H1 (cell line): ENCODE measurements at regions not wholly inside any gene's neighbourhood (a gene's known extent, or its start where the extent isn't known, plus 50 kb on each side); places are given as distances from the start of the nearest gene placed in this dataset.

Source experiments
- CTCF ChIA-PET: fragments of 300-600 bp; sonication (Branson Sonifier 250); formaldehyde crosslinking; loops from one replicate; lab custom pipeline; 2021; ENCODE audit not compliant: partially characterized antibody; lab: Charles Lee
- POLR2A ChIA-PET: fragments of 300-600 bp; sonication (Branson Sonifier 250); formaldehyde crosslinking; loops from one replicate; lab custom pipeline; 2021; ENCODE audit warnings: inconsistent platforms; ENCODE audit not compliant: partially characterized antibody; lab: Charles Lee
- DNase-seq, 2 experiments: peaks; one replicate each; pipeline versions ENCODE4 v3.0.0 to v3.0.0-alpha.2; 2010 to 2022; ENCODE audit warnings: low spot score in 2 of 2, low read depth in 1 of 2, mixed read lengths in 1 of 2
- FAIRE-seq: peaks from 2 replicates; lab custom pipeline; 2011; peaks lifted over from hg19 to GRCh38; lab: Jason Lieb, UNC
- H2AFZ ChIP-seq: 2 replicates; pipeline ENCODE4 v1.8.1; 2012; ENCODE audit warnings: low read length, inconsistent platforms
- H2AK5ac ChIP-seq: 2 replicates; pipeline ENCODE4 v1.6.1; 2013; ENCODE audit warnings: low read depth, low read length
- H2BK120ac ChIP-seq: replicated peaks from 2 replicates; pipeline ENCODE3; 2013; ENCODE audit warnings: low read depth, low read length, inconsistent platforms
- H2BK12ac ChIP-seq: 2 replicates; pipeline ENCODE4 v1.6.1; 2013; ENCODE audit warnings: low read depth, low read length
- H2BK15ac ChIP-seq: 2 replicates; pipeline ENCODE4 v1.6.1; 2013; ENCODE audit warnings: low read length
- H2BK20ac ChIP-seq: 2 replicates; pipeline ENCODE4 v1.6.1; 2013; ENCODE audit warnings: low read length
- H2BK5ac ChIP-seq: 2 replicates; pipeline ENCODE4 v1.6.1; 2013; ENCODE audit warnings: low read depth, low read length
- H3K14ac ChIP-seq: 2 replicates; pipeline ENCODE4 v1.6.1; 2013; ENCODE audit warnings: inconsistent platforms; ENCODE audit not compliant: insufficient read length
- H3K18ac ChIP-seq: 2 replicates; pipeline ENCODE4 v1.6.1; 2013; ENCODE audit warnings: low read length; ENCODE audit errors: extremely low read depth
- H3K23ac ChIP-seq: 2 replicates; pipeline ENCODE4 v1.6.1; 2013; ENCODE audit warnings: inconsistent platforms; ENCODE audit not compliant: insufficient read length
- H3K23me2 ChIP-seq: 2 replicates; pipeline ENCODE4 v1.6.1; 2013; ENCODE audit warnings: low read depth, low read length
- H3K27ac ChIP-seq: 2 replicates; pipeline ENCODE4 v1.6.1; 2011; ENCODE audit warnings: low read depth, low read length, inconsistent platforms
- H3K27me3 ChIP-seq, 4 experiments: replicated peaks in 1 of 4; 1 replicate in 1 of 4; 2 replicates in 3 of 4; pipeline versions ENCODE4 v1.6.1 to v1.8.1; 2011 to 2013; ENCODE audit warnings: low read length in 3 of 4, mild to moderate bottlenecking in 3 of 4, inconsistent platforms in 2 of 4, mixed read lengths in 2 of 4, moderate library complexity in 1 of 4; ENCODE audit not compliant: control insufficient read depth in 3 of 4, insufficient read depth in 3 of 4; ENCODE audit errors: extremely low read depth in 1 of 4
- H3K36me3 ChIP-seq, 4 experiments: 2 replicates each; pipeline versions ENCODE4 v1.6.1 to v1.8.1; 2011 to 2013; ENCODE audit warnings: mild to moderate bottlenecking in 4 of 4, low read length in 3 of 4, moderate library complexity in 2 of 4, control low read depth in 1 of 4, inconsistent platforms in 1 of 4; ENCODE audit not compliant: insufficient read depth in 4 of 4, control insufficient read depth in 2 of 4
- H3K4ac ChIP-seq: replicated peaks from 2 replicates; pipeline ENCODE3; 2013; ENCODE audit warnings: low read length, low read depth, mixed read lengths, inconsistent platforms; ENCODE audit not compliant: insufficient read length
- H3K4me1 ChIP-seq, 4 experiments: replicated peaks in 1 of 4; 1 replicate in 1 of 4; 2 replicates in 3 of 4; pipeline versions ENCODE4 v1.6.1 to v1.8.1; 2011 to 2013; ENCODE audit warnings: low read length in 3 of 4, inconsistent platforms in 2 of 4, mixed read lengths in 1 of 4; ENCODE audit not compliant: insufficient read depth in 4 of 4, control insufficient read depth in 3 of 4
- H3K4me2 ChIP-seq, 2 experiments: 2 replicates each; pipeline versions ENCODE4 v1.6.1 to v1.8.1; 2011 to 2013; ENCODE audit warnings: low read depth in 2 of 2, low read length in 2 of 2, control low read depth in 1 of 2, inconsistent platforms in 1 of 2, mild to moderate bottlenecking in 1 of 2; ENCODE audit not compliant: insufficient read depth in 1 of 2
- H3K4me3 ChIP-seq, 4 experiments: fragments of 200-600, 300-600 bp in 1 of 4; sonication (generic), shearing (Covaris generic), sonication (Bioruptor Twin) in 1 of 4; 2 replicates each; pipeline versions ENCODE4 v1.5.1 to v1.8.1; 2011 to 2016; ENCODE audit warnings: low read length in 4 of 4, low read depth in 3 of 4, control low read depth in 2 of 4, inconsistent platforms in 2 of 4, mild to moderate bottlenecking in 2 of 4, mixed read lengths in 1 of 4, moderate library complexity in 1 of 4; ENCODE audit not compliant: insufficient read depth in 2 of 4; ENCODE audit errors: extremely low read depth in 1 of 4
- H3K56ac ChIP-seq: replicated peaks from 2 replicates; pipeline ENCODE3; 2013; ENCODE audit warnings: low read depth, mild to moderate bottlenecking, mixed read lengths, low read length, inconsistent platforms; ENCODE audit not compliant: insufficient read length
- H3K79me1 ChIP-seq: 2 replicates; pipeline ENCODE4 v1.6.1; 2013; ENCODE audit warnings: low read depth, low read length, control low read depth
- H3K79me2 ChIP-seq, 2 experiments: 2 replicates each; pipeline versions ENCODE4 v1.6.1 to v1.8.1; 2012 to 2013; ENCODE audit warnings: low read length in 2 of 2, mild to moderate bottlenecking in 2 of 2, inconsistent platforms in 1 of 2; ENCODE audit not compliant: insufficient read depth in 2 of 2, control insufficient read depth in 1 of 2
- H3K9ac ChIP-seq, 4 experiments: replicated peaks in 1 of 4; 1 replicate in 1 of 4; 2 replicates in 3 of 4; pipeline versions ENCODE4 v1.6.1 to v1.8.1; 2011 to 2013; ENCODE audit warnings: low read depth in 3 of 4, low read length in 3 of 4, control low read depth in 2 of 4, mild to moderate bottlenecking in 2 of 4, moderate library complexity in 2 of 4, inconsistent platforms in 1 of 4; ENCODE audit errors: extremely low read depth in 1 of 4
- H3K9me3 ChIP-seq, 2 experiments: 2 replicates each; pipeline versions ENCODE4 v1.6.1 to v1.8.1; 2012 to 2013; ENCODE audit warnings: mild to moderate bottlenecking in 2 of 2, moderate library complexity in 2 of 2, control low read depth in 1 of 2, inconsistent platforms in 1 of 2, low read depth in 1 of 2, low read length in 1 of 2, mixed read lengths in 1 of 2; ENCODE audit not compliant: insufficient read depth in 2 of 2
- H4K20me1 ChIP-seq, 2 experiments: replicated peaks in 1 of 2; 2 replicates each; pipeline versions ENCODE3 to v1.8.1; 2011 to 2013; ENCODE audit warnings: inconsistent platforms in 2 of 2, low read length in 2 of 2, mild to moderate bottlenecking in 1 of 2; ENCODE audit not compliant: insufficient read depth in 2 of 2, control insufficient read depth in 1 of 2
- H4K5ac ChIP-seq: 2 replicates; pipeline ENCODE4 v1.6.1; 2013; ENCODE audit warnings: low read length, low read depth, mixed read lengths, inconsistent platforms; ENCODE audit not compliant: insufficient read length
- H4K8ac ChIP-seq: 2 replicates; pipeline ENCODE4 v1.8.0; 2013; ENCODE audit warnings: mild to moderate bottlenecking, moderate library complexity, low read length, inconsistent platforms; ENCODE audit not compliant: insufficient read depth; ENCODE audit errors: extremely low read depth
- H4K91ac ChIP-seq: replicated peaks from 2 replicates; pipeline ENCODE3; 2013; ENCODE audit warnings: low read length, mixed read lengths, inconsistent platforms; ENCODE audit not compliant: insufficient read length
- CEBPB ChIP-seq: IDR thresholded peaks from 2 replicates; pipeline ENCODE4 v1.6.1; 2012; ENCODE audit warnings: low read depth, low read length
- CTBP2 ChIP-seq: IDR thresholded peaks from 2 replicates; pipeline ENCODE4 v1.7.0; 2011; ENCODE audit warnings: borderline replicate concordance, mild to moderate bottlenecking, moderate library complexity, mixed read lengths, low read length; ENCODE audit not compliant: insufficient read depth, insufficient read length
- EP300 ChIP-seq, 2 experiments: IDR thresholded peaks; 1 replicate in 1 of 2; 2 replicates in 1 of 2; pipeline ENCODE4 v1.6.1; 2011 to 2012; ENCODE audit warnings: low read depth in 2 of 2, low read length in 2 of 2, mild to moderate bottlenecking in 2 of 2, borderline replicate concordance in 1 of 2, inconsistent platforms in 1 of 2, moderate library complexity in 1 of 2
- FOSL1 ChIP-seq: IDR thresholded peaks from 2 replicates; pipeline ENCODE4 v1.6.1; 2011; ENCODE audit warnings: mild to moderate bottlenecking, low read depth, low read length, moderate library complexity; ENCODE audit not compliant: insufficient read depth
- KDM5A ChIP-seq: fragments of 200-600 bp; IDR thresholded peaks from 2 replicates; pipeline ENCODE4 v1.7.1; 2012; ENCODE audit warnings: mild to moderate bottlenecking, low read length, inconsistent platforms, mixed read lengths
- SAP30 ChIP-seq: fragments of 300-600 bp; sonication (generic); IDR thresholded peaks from 2 replicates; pipeline ENCODE4 v1.7.1; 2012; ENCODE audit warnings: low read length, moderate library complexity, mild to moderate bottlenecking, inconsistent platforms; ENCODE audit not compliant: insufficient read depth, insufficient replicate concordance
- SIN3A ChIP-seq, 2 experiments: IDR thresholded peaks in 1 of 2; conservative IDR thresholded peaks in 1 of 2; 2 replicates each; pipeline ENCODE4 v1.6.1; 2011 to 2012; ENCODE audit warnings: low read length in 2 of 2, improper control_type of control experiment in 1 of 2, low read depth in 1 of 2, mild to moderate bottlenecking in 1 of 2
- SIX5 ChIP-seq: IDR thresholded peaks from 2 replicates; pipeline ENCODE4 v1.6.1; 2011; ENCODE audit warnings: mild to moderate bottlenecking, low read depth, low read length
- SP2 ChIP-seq: IDR thresholded peaks from 2 replicates; pipeline ENCODE4 v1.6.1; 2012; ENCODE audit warnings: mild to moderate bottlenecking, low read length, inconsistent platforms
- ZNF274 ChIP-seq: IDR thresholded peaks from 2 replicates; pipeline ENCODE4 v1.7.0; 2012; ENCODE audit warnings: low read length, borderline replicate concordance; ENCODE audit errors: extremely low read depth
- WGBS, 2 experiments: shearing (Covaris generic) in 1 of 2; methylation state at CpG; one replicate each; pipeline versions ENCODE4 v1.1.6 to v1.1.7; 2013 to 2015; ENCODE audit warnings: low lambda C conversion rate in 2 of 2, mixed read lengths in 2 of 2, inconsistent platforms in 1 of 2, low coverage in 1 of 2, missing lambda C conversion rate in 1 of 2; ENCODE audit not compliant: insufficient replicate concordance in 2 of 2, insufficient coverage in 1 of 2, insufficient read length in 1 of 2; ENCODE audit errors: extremely low coverage in 1 of 2, missing lambda C conversion rate in 1 of 2; 5-methylcytosine and 5-hydroxymethylcytosine counted together
- TF ChIP-seq, protein P1 (sequence below): IDR thresholded peaks from 2 replicates; pipeline ENCODE4 v1.6.1; 2011; ENCODE audit warnings: low read depth, mild to moderate bottlenecking, low read length; ENCODE audit not compliant: insufficient read depth

DNA sequence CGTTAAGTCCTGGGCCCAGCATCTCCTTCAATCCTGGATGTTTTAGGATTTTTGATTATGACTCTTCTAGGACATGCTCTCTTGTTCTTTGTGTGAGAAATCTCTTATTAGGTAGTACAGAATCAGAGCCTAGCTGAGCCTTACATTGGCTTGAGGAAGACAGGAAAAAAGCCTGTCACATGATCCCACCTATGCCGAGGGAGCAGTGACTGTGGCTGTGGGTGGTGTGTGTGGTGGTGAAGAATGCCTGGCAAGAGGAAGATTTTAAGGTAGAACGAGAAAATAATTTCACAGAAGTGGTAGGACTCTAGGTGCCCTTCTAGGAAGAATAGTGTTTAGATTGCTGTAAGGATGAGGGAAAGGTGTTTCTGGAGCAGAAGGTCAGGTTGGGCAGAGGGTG, 449.5 kb upstream of the PROX1 start:
- FAIRE-seq (no peak), DNase-seq (no peak)
- Histone ChIP-seq H2BK5ac (no peak overlapping the region), H3K23me2 (no peaks in the 10 kb centered on the region), H3K4me2 (no peak overlapping the region), H2BK15ac (no peak overlapping the region), H3K4me1 (no peaks in the 10 kb centered on the region), H2BK12ac (no peak overlapping the region), H3K56ac (no peak overlapping the region), H3K36me3 (no peaks in the 10 kb centered on the region), H2BK120ac (no peak overlapping the region), H3K27me3 (no peaks in the 10 kb centered on the region), H3K27ac (no peak overlapping the region), H2AFZ (no peak overlapping the region), H4K20me1 (no peaks in the 10 kb centered on the region), H2AK5ac (no peak overlapping the region), H3K14ac (no peak overlapping the region), H3K79me2 (no peaks in the 10 kb centered on the region), H4K91ac (no peak overlapping the region), H3K9ac (no peak overlapping the region), H3K4ac (no peak overlapping the region), H3K9me3 (no peaks in the 10 kb centered on the region), H3K18ac (no peak overlapping the region), H4K5ac (no peak overlapping the region), H3K4me3 (no peak overlapping the region), H3K23ac (no peak overlapping the region), H2BK20ac (no peak overlapping the region), H3K79me1 (no peaks in the 10 kb centered on the region), H4K8ac (no peak overlapping the region)
- CTCF ChIA-PET, result no interaction called here
- POLR2A ChIA-PET, result no interaction called here
- no peak for TF ChIP-seq SIN3A (conservative IDR thresholded peaks at IDR 0.05 in 1 of 2, IDR thresholded peaks at IDR 0.05 in 1 of 2; ENCODE audit: low read depth in 1 of 2, low read length in 2 of 2)
- TF ChIP-seq EP300 (IDR thresholded peaks at IDR 0.05; ENCODE audit: borderline replicate concordance in 1 of 2, low read depth in 2 of 2, low read length in 2 of 2), result no peak
- TF ChIP-seq CTBP2, result no peak
- no peak for TF ChIP-seq SAP30
- TF ChIP-seq, protein P1, sequence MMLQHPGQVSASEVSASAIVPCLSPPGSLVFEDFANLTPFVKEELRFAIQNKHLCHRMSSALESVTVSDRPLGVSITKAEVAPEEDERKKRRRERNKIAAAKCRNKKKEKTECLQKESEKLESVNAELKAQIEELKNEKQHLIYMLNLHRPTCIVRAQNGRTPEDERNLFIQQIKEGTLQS, result no peak
- no peak for TF ChIP-seq FOSL1
- no peak for TF ChIP-seq KDM5A
- TF ChIP-seq CEBPB, result no peak
- TF ChIP-seq ZNF274, result no peak
- no peak for TF ChIP-seq SP2
- TF ChIP-seq SIX5, result no peak
- WGBS, 2 experiments, result 78% methylated on average over 3 of the region's 3 CpGs; no CpG with 5 or more reads in 1 of the 2 experiments
